CD4-positive, alpha-beta T cell treated with Interleukin-10 for 1 hour (primary cell): ENCODE measurements at regions not wholly inside any gene's neighbourhood (a gene's known extent, or its start where the extent isn't known, plus 50 kb on each side); places are given as distances from the start of the nearest gene placed in this dataset.
"Not testable (repeated sequence)": the region's sequence is repeated elsewhere in the genome, so short reads cannot be mapped to it uniquely, and the experiment has no call there.

Experiments
- DNase-seq: peaks from one replicate; pipeline ENCODE4 v3.0.0-alpha.2; 2020

GRCh38 chr4:17436047-17436749 lies 75.7 kb downstream of the QDPR start:
- DNase-seq: not testable (repeated sequence)

- DNase-seq: no peak
These were observed 78.1 kb downstream of the QDPR start for GRCh38 chr4:17433827-17434226.

- DNase-seq: no peak
These were observed 83.9 kb downstream of the QDPR start for GRCh38 chr4:17427991-17428390.

- no peak for DNase-seq
These were observed 85.7 kb downstream of the QDPR start for GRCh38 chr4:17426222-17426621.

GRCh38 chr4:17418010-17418409 lies 93.9 kb downstream of the QDPR start:
- no peak for DNase-seq

GRCh38 chr4:17414392-17414791 lies 97.5 kb downstream of the QDPR start:
- no peak for DNase-seq

GRCh38 chr4:17400686-17401085 lies 111.2 kb downstream of the QDPR start:
- no peak for DNase-seq

GRCh38 chr4:17398805-17399204 lies 113.1 kb downstream of the QDPR start:
- DNase-seq: no peak

- no peak for DNase-seq
These were observed 113.9 kb downstream of the QDPR start for GRCh38 chr4:17398035-17398434.

GRCh38 chr4:17397611-17398010 lies 114.3 kb downstream of the QDPR start:
- DNase-seq: no peak

- peak; percentile 45 for DNase-seq
These were observed 126.5 kb downstream of the QDPR start for GRCh38 chr4:17385403-17385802.

- DNase-seq: no peak
These were observed 131.5 kb downstream of the QDPR start for GRCh38 chr4:17380347-17380746.

- DNase-seq: no peak
These were observed 135.7 kb downstream of the QDPR start for GRCh38 chr4:17376205-17376604.

GRCh38 chr4:17373666-17374065 lies 138.2 kb downstream of the QDPR start:
- DNase-seq: no peak

- no peak for DNase-seq
These were observed 141.1 kb downstream of the QDPR start for GRCh38 chr4:17370818-17371217.

- no peak for DNase-seq
These were observed 143.5 kb downstream of the QDPR start for GRCh38 chr4:17368408-17368807.

- no peak for DNase-seq
These were observed 144.7 kb downstream of the QDPR start for GRCh38 chr4:17367201-17367600.

- DNase-seq: no peak
These were observed 145.4 kb downstream of the QDPR start for GRCh38 chr4:17366496-17366895.

GRCh38 chr4:17362430-17362829 lies 149.5 kb downstream of the QDPR start:
- no peak for DNase-seq

GRCh38 chr4:17358241-17358640 lies 153.6 kb downstream of the QDPR start:
- no peak for DNase-seq

- DNase-seq: no peak
These were observed 155.0 kb downstream of the QDPR start for GRCh38 chr4:17356926-17357325.

GRCh38 chr4:17352357-17352756 lies 159.5 kb downstream of the QDPR start:
- DNase-seq: no peak

- peak; percentile 47 for DNase-seq
These were observed 164.4 kb downstream of the QDPR start for GRCh38 chr4:17347445-17347844.

GRCh38 chr4:17339376-17339775 lies 172.5 kb downstream of the QDPR start:
- no peak for DNase-seq

GRCh38 chr4:17336986-17337385 lies 174.9 kb downstream of the QDPR start:
- no peak for DNase-seq
